Suprapubic skin (tissue), 4 donors: ENCODE measurements at regions not wholly inside any gene's neighbourhood (a gene's known extent, or its start where the extent isn't known, plus 50 kb on each side); places are given as distances from the start of the nearest gene placed in this dataset.

Experiments used
- DNase-seq, 2 donors: peaks; one replicate each; pipeline ENCODE4 v3.0.0-alpha.2; 2019; ENCODE audit warnings: low spot score in 2 of 2
- H3K27ac ChIP-seq: fragments of 200-600 bp; sonication (generic); one replicate; pipeline ENCODE4 v1.5.1; 2019
- H3K27me3 ChIP-seq: fragments of 200-600 bp; sonication (generic); one replicate; pipeline ENCODE4 v1.5.1; 2019
- H3K36me3 ChIP-seq: fragments of 200-600 bp; sonication (generic); one replicate; pipeline ENCODE4 v1.5.1; 2019
- H3K4me1 ChIP-seq: fragments of 200-600 bp; sonication (generic); one replicate; pipeline ENCODE4 v1.5.1; 2019
- H3K4me3 ChIP-seq: fragments of 200-600 bp; sonication (generic); one replicate; pipeline ENCODE4 v1.5.1; 2019; ENCODE audit warnings: mild to moderate bottlenecking
- H3K9me3 ChIP-seq: fragments of 200-600 bp; sonication (generic); one replicate; pipeline ENCODE4 v1.5.1; 2019
- CTCF ChIP-seq, 2 donors: fragments of 200-600 bp in 1 of 2; fragments of 450-650 bp in 1 of 2; sonication (generic) in 1 of 2; IDR thresholded peaks; one replicate each; pipeline ENCODE4 v1.5.1; 2016 to 2019; ENCODE audit warnings: antibody characterized with exemption in 2 of 2, mild to moderate bottlenecking in 1 of 2, moderate library complexity in 1 of 2
- EP300 ChIP-seq: sonication (generic); formaldehyde crosslinking; IDR thresholded peaks from one replicate; pipeline ENCODE4 v1.6.1; 2017; ENCODE audit warnings: antibody characterized with exemption
- POLR2A ChIP-seq, 2 donors: fragments of 450-650 bp; IDR thresholded peaks; one replicate each; pipeline ENCODE4 v1.6.1; 2017; ENCODE audit warnings: antibody characterized with exemption in 2 of 2, mild to moderate bottlenecking in 2 of 2, moderate library complexity in 2 of 2
- POLR2AphosphoS5 ChIP-seq, 3 donors: sonication (generic); formaldehyde crosslinking; IDR thresholded peaks; one replicate each; pipeline ENCODE4 v1.6.1; 2017; ENCODE audit warnings: antibody characterized with exemption in 3 of 3
- WGBS: methylation state at CpG from one replicate; pipeline ENCODE4 v1.1.5; 2018; 5-methylcytosine and 5-hydroxymethylcytosine counted together

GRCh38 chr5:110165366-110165765 is 475.6 kb downstream of the MAN2A1 start:
- Histone ChIP-seq H3K36me3 (no peaks in the 10 kb centered on the region), H3K27ac (no peak overlapping the region), H3K9me3 (no peaks in the 10 kb centered on the region), H3K27me3 (no peaks in the 10 kb centered on the region), H3K4me1 (no peaks in the 10 kb centered on the region), H3K4me3 (no peak overlapping the region)
- DNase-seq: no peak
- TF ChIP-seq POLR2A (IDR thresholded peaks at IDR 0.05): no peak
- TF ChIP-seq EP300: no peak
- TF ChIP-seq POLR2AphosphoS5 (IDR thresholded peaks at IDR 0.05): no peak
- TF ChIP-seq CTCF (IDR thresholded peaks at IDR 0.05): no peak

GRCh38 chr5:110167384-110167783 is 477.7 kb downstream of the MAN2A1 start:
- Histone ChIP-seq H3K9me3 (no peaks in the 10 kb centered on the region), H3K27me3 (no peaks in the 10 kb centered on the region), H3K4me3 (no peak overlapping the region), H3K27ac (no peak overlapping the region), H3K4me1 (no peaks in the 10 kb centered on the region), H3K36me3 (no peaks in the 10 kb centered on the region)
- TF ChIP-seq POLR2A (IDR thresholded peaks at IDR 0.05) (no peak), CTCF (IDR thresholded peaks at IDR 0.05) (no peak)
- 91% methylated on average over 2 of the region's 2 CpGs for WGBS
- no peak for DNase-seq

- Histone ChIP-seq H3K27me3 (no peaks in the 10 kb centered on the region), H3K4me1 (no peaks in the 10 kb centered on the region), H3K9me3 (no peaks in the 10 kb centered on the region), H3K27ac (no peak overlapping the region), H3K36me3 (no peaks in the 10 kb centered on the region), H3K4me3 (no peak overlapping the region)
- WGBS: 94% methylated on average over 2 of the region's 2 CpGs
- no peak for DNase-seq
- no peak for TF ChIP-seq POLR2A (IDR thresholded peaks at IDR 0.05)
- no peak for TF ChIP-seq EP300
- TF ChIP-seq CTCF (IDR thresholded peaks at IDR 0.05): no peak
- TF ChIP-seq POLR2AphosphoS5 (IDR thresholded peaks at IDR 0.05): no peak
Observed at GRCh38 chr5:110169461-110169860, 479.7 kb downstream of the MAN2A1 start.

- 66% methylated on average over 2 of the region's 2 CpGs for WGBS
- Histone ChIP-seq H3K36me3 (no peaks in the 10 kb centered on the region), H3K9me3 (no peaks in the 10 kb centered on the region), H3K4me3 (no peak overlapping the region), H3K27me3 (no peaks in the 10 kb centered on the region), H3K4me1 (no peaks in the 10 kb centered on the region), H3K27ac (no peak overlapping the region)
- no peak for TF ChIP-seq POLR2AphosphoS5 (IDR thresholded peaks at IDR 0.05)
- TF ChIP-seq CTCF (IDR thresholded peaks at IDR 0.05): no peak
- TF ChIP-seq POLR2A (IDR thresholded peaks at IDR 0.05): no peak
- TF ChIP-seq EP300: no peak
- DNase-seq: no peak
Observed at GRCh38 chr5:110177729-110178128, 488.0 kb downstream of the MAN2A1 start.

GRCh38 chr5:110179321-110179720 is 489.6 kb downstream of the MAN2A1 start:
- Histone ChIP-seq H3K27ac (no peak overlapping the region), H3K36me3 (no peaks in the 10 kb centered on the region), H3K27me3 (no peaks in the 10 kb centered on the region), H3K4me3 (no peak overlapping the region), H3K9me3 (no peaks in the 10 kb centered on the region), H3K4me1 (no peaks in the 10 kb centered on the region)
- WGBS: 72% methylated on average over 2 of the region's 2 CpGs
- DNase-seq: no peak
- TF ChIP-seq POLR2A (IDR thresholded peaks at IDR 0.05) (no peak), EP300 (no peak), POLR2AphosphoS5 (IDR thresholded peaks at IDR 0.05) (no peak), CTCF (IDR thresholded peaks at IDR 0.05) (no peak)
